AG10803 (cell line): ENCODE measurements at regions not wholly inside any gene's neighbourhood (a gene's known extent, or its start where the extent isn't known, plus 50 kb on each side); places are given as distances from the start of the nearest gene placed in this dataset.

Experiments
- DNase-seq: peaks from one replicate; pipeline ENCODE4 v3.0.0; 2010; ENCODE audit warnings: low read depth
- H3K4me3 ChIP-seq: 2 replicates; pipeline ENCODE4 v1.5.1; 2011; ENCODE audit warnings: mild to moderate bottlenecking, low read length, control low read depth
- TF ChIP-seq, protein P1 (sequence below): conservative IDR thresholded peaks from 2 replicates; pipeline ENCODE4 v1.5.1; 2011; ENCODE audit warnings: mild to moderate bottlenecking, low read length, control low read depth, inconsistent platforms

DNA sequence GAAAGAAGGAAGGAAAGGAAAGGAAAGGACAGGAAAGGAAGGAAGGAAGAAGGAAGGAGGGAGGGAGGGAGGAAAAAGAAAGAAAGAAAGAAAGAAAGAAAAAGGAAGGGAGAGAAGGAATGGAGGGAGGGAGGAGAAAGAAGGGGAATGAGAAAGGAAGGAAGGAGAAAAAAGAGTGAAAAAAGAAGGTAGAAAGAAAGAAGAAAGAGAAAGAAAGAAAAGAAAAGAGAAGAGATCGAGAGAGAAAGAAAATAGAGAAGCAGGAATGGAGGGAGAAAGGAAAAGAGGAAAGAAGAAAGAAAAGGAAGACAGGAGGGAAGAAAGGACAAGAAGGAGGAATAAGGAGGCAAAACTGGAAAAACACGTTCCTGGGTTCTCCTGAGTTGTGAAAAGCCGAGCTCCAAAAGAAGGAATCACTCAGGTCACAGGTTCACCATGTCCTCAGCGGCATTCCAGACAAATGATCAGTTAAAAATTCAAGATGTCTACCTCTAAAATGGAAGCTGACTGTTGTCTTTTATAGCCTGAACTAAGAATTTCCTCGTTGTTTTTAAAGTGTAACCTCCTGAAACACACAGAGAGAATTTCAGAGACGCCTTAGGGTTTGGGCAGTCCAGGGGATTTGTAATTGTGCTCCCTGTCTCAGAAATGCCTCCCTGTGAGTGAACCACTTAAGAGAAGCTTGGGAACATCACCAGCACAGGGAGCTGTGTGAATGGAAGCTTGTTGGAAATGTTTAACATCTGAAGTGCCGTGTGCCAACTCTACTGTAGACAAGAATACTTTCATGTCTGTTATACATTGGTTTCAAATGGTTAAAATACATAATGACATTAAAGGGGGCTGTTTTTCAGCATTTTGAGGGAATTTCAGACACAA lies 80.7 kb downstream of the INHBA start:
- no peak for DNase-seq
- H3K4me3 ChIP-seq: no peak overlapping the region
- TF ChIP-seq, protein P1, sequence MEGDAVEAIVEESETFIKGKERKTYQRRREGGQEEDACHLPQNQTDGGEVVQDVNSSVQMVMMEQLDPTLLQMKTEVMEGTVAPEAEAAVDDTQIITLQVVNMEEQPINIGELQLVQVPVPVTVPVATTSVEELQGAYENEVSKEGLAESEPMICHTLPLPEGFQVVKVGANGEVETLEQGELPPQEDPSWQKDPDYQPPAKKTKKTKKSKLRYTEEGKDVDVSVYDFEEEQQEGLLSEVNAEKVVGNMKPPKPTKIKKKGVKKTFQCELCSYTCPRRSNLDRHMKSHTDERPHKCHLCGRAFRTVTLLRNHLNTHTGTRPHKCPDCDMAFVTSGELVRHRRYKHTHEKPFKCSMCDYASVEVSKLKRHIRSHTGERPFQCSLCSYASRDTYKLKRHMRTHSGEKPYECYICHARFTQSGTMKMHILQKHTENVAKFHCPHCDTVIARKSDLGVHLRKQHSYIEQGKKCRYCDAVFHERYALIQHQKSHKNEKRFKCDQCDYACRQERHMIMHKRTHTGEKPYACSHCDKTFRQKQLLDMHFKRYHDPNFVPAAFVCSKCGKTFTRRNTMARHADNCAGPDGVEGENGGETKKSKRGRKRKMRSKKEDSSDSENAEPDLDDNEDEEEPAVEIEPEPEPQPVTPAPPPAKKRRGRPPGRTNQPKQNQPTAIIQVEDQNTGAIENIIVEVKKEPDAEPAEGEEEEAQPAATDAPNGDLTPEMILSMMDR: no peak

DNA sequence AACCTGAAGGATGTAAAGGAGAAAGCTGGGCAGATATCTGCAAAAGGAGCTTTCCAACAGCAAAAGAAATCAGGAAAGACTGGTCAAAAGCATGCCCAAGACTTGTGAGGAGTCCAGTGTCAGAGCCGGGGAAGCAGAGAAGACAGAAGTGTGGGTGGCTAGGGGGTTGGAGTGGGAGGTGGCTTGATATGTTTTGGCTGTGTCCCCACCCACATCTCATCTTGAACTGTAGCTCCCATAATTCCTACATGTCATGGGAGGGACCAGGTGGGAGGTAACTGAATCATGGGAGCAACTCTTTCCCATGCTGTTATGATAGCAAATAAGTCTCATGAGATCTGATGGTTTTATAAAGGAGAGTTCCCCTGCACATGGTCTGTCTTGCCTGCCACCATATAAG lies 84.9 kb downstream of the INHBA start:
- TF ChIP-seq, protein P1: no peak
- no peak overlapping the region for H3K4me3 ChIP-seq
- DNase-seq: no peak

DNA sequence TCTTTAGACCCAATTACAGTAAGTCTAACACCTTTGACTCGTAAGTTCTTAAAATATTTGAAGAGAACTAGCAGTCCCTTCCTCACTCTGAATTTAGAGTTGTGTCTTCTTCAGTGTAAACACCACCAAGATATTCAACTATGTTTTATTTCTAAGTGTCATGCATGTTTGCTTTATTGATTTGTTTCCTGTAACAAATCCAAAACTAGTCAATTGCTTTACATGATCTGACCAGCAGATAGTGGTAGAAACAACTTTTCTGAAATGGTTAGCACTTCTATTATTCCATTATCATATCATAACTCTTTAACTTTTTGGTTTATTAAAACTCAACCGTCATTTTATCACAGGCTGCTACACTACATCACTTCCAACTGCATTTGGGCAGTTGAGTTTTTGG lies 90.1 kb downstream of the INHBA start:
- DNase-seq: no peak
- no peak overlapping the region for H3K4me3 ChIP-seq
- TF ChIP-seq, protein P1: no peak

DNA sequence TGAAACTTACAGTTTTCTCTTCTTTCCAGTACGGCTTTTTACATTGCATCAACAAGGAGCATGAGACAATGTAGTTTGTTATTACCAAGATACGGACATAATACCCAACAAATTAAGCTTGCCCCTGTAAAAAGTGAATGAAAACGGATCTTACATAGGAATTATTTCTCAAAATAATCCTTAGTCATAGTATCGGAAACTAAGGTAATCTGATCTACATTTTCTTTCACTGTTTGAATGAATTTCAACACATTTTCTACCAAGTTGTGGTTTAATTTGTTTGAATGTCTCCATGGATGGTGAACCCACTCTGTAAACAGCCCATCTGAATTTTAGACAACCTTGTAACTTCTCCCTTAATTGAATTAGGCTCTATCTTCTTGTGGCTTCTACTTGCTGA lies 90.5 kb downstream of the INHBA start:
- DNase-seq: no peak
- TF ChIP-seq, protein P1: no peak
- no peak overlapping the region for H3K4me3 ChIP-seq

DNA sequence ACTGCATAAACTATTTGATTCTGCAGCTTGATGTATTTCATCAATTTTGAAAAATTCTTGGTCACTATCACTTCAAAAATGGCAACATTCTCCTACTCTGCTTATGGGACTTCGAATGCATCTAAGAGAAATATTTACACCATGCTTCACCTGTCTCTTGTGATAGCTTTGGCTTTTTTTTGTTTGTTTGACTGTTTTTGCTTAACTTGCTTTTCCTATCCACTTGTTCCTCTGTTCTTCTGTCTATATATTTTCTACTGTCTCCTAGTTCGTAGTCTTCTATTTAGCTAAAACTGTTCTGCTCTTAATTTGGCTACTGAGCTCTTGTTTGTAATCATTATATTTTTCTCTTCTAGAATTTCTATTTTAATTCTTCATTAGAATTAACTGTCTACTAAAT lies 94.4 kb downstream of the INHBA start:
- TF ChIP-seq, protein P1: no peak
- no peak overlapping the region for H3K4me3 ChIP-seq
- DNase-seq: no peak

DNA sequence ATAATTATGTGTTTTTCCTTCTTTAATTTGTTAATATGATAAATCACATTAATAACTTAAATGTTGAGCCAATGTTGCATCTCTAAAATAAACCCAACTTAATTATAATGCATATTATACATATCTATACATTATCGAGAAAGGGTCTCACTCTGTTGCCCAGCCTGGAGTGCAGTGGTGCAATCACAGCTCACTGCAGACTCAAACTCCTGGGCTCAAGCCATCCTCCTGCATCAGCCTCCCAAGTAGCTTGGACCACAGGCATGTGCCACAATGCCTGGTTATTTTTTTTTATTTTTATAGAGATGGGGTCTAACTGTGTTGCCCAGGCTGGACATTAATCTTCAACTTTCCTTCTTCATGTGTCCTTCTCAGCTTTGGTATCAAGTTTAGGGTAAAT lies 98.9 kb downstream of the INHBA start:
- TF ChIP-seq, protein P1: no peak

DNA sequence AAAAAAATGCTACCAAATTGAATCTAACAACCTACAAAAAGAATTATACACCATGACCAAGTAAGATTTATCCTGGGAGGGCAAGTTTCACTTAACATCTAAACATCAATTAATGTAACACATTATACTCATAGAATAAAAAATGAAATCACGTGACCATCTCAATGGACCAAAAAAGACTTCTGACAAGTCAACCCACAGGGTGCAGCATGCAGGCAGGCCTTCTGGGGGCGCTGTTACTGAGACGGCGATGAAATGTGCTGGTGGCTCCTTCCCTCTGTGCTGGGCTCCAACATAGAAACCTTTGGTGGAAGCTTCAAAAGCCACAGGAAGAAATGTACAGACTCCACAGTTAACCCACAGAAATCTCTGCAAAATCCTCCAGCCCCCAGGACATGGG lies 103.1 kb downstream of the INHBA start:
- TF ChIP-seq, protein P1: no peak
- DNase-seq: no peak
- H3K4me3 ChIP-seq: no peak overlapping the region

More for the DNA sequence above, 98.9 kb downstream of the INHBA start:
- no peak overlapping the region for H3K4me3 ChIP-seq
- no peak for DNase-seq
